Central memory CD8-positive, alpha-beta T cell (primary cell): ENCODE measurements at regions not wholly inside any gene's neighbourhood (a gene's known extent, or its start where the extent isn't known, plus 50 kb on each side); places are given as distances from the start of the nearest gene placed in this dataset.
"Not testable (repeated sequence)": the region's sequence is repeated elsewhere in the genome, so short reads cannot be mapped to it uniquely, and the experiment has no call there.

Experiments used
- ATAC-seq: fragments of 150-1000 bp; cut with Tn5 transposase; replicated peaks from 2 replicates; pipeline ENCODE4 v1.10.0; 2022; ENCODE audit warnings: mild to moderate bottlenecking, moderate FRiP score, moderate number of reproducible peaks; ENCODE audit not compliant: poor library complexity, severe bottlenecking; ENCODE audit errors: extremely low read depth
- DNase-seq, 2 donors: peaks; one replicate each; pipeline ENCODE4 v3.0.0; 2021; ENCODE audit warnings: low spot score in 2 of 2
- H3K27ac Mint-ChIP-seq: one replicate; pipeline ENCODE4 v1.8.0; 2022; ENCODE audit warnings: low read depth, mild to moderate bottlenecking, moderate library complexity, mixed read lengths
- H3K27me3 Mint-ChIP-seq: one replicate; pipeline ENCODE4 v1.8.0; 2022; ENCODE audit warnings: mixed read lengths
- H3K36me3 Mint-ChIP-seq: one replicate; pipeline ENCODE4 v1.8.0; 2022; ENCODE audit warnings: mild to moderate bottlenecking, moderate library complexity, mixed read lengths; ENCODE audit not compliant: insufficient read depth
- H3K4me1 Mint-ChIP-seq: one replicate; pipeline ENCODE4 v1.8.0; 2022; ENCODE audit warnings: mixed read lengths
- H3K4me3 Mint-ChIP-seq: one replicate; pipeline ENCODE4 v1.8.0; 2022; ENCODE audit warnings: mild to moderate bottlenecking, moderate library complexity, mixed read lengths
- H3K9me3 Mint-ChIP-seq: one replicate; pipeline ENCODE4 v1.8.0; 2022; ENCODE audit warnings: mixed read lengths

- H3K4me3 Mint-ChIP-seq, result no peak overlapping the region
- H3K4me1 Mint-ChIP-seq, result no peaks in the 10 kb centered on the region
- peaks cover 28% of the 10 kb centered on the region for H3K9me3 Mint-ChIP-seq
- no peaks in the 10 kb centered on the region for H3K27me3 Mint-ChIP-seq
- no peaks in the 10 kb centered on the region for H3K36me3 Mint-ChIP-seq
- H3K27ac Mint-ChIP-seq, result no peak overlapping the region
- DNase-seq (no peak), ATAC-seq (no peak)
Observed at GRCh38 chr6:48511378-48511777, 400.4 kb upstream of the PTCHD4 start.

- Mint-ChIP-seq H3K36me3 (no peaks in the 10 kb centered on the region), H3K27ac (no peak overlapping the region), H3K9me3 (peaks cover 15% of the 10 kb centered on the region), H3K4me1 (no peaks in the 10 kb centered on the region), H3K27me3 (no peaks in the 10 kb centered on the region), H3K4me3 (no peak overlapping the region)
- DNase-seq, result no peak
- no peak for ATAC-seq
Observed at GRCh38 chr6:48505621-48506020, 394.6 kb upstream of the PTCHD4 start.

- not testable (repeated sequence) for H3K27ac Mint-ChIP-seq, DNase-seq, H3K27me3 Mint-ChIP-seq, ATAC-seq, H3K36me3 Mint-ChIP-seq, H3K4me3 Mint-ChIP-seq, H3K4me1 Mint-ChIP-seq
- H3K9me3 Mint-ChIP-seq, result peaks cover 16% of the 10 kb centered on the region
Observed at GRCh38 chr6:48493432-48493831, 382.4 kb upstream of the PTCHD4 start.

- ATAC-seq (no peak), DNase-seq (no peak)
- H3K9me3 Mint-ChIP-seq, result peaks cover 23% of the 10 kb centered on the region
- H3K4me3 Mint-ChIP-seq, result no peak overlapping the region
- H3K27me3 Mint-ChIP-seq, result no peaks in the 10 kb centered on the region
- peaks cover 2% of the 10 kb centered on the region for H3K36me3 Mint-ChIP-seq
- no peak overlapping the region for H3K27ac Mint-ChIP-seq
- H3K4me1 Mint-ChIP-seq, result no peaks in the 10 kb centered on the region
Observed at GRCh38 chr6:48490658-48491057, 379.7 kb upstream of the PTCHD4 start.

- no peak for DNase-seq
- Mint-ChIP-seq H3K4me1 (no peaks in the 10 kb centered on the region), H3K4me3 (no peak overlapping the region), H3K27ac (no peak overlapping the region), H3K9me3 (peaks cover 34% of the 10 kb centered on the region), H3K36me3 (peaks cover 1% of the 10 kb centered on the region), H3K27me3 (no peaks in the 10 kb centered on the region)
- no peak for ATAC-seq
Observed at GRCh38 chr6:48486876-48487275, 375.9 kb upstream of the PTCHD4 start.

- Mint-ChIP-seq H3K4me1 (no peaks in the 10 kb centered on the region), H3K9me3 (peaks cover 30% of the 10 kb centered on the region), H3K27ac (no peak overlapping the region), H3K36me3 (no peaks in the 10 kb centered on the region), H3K4me3 (no peak overlapping the region), H3K27me3 (no peaks in the 10 kb centered on the region)
- DNase-seq (no peak), ATAC-seq (no peak)
Observed at GRCh38 chr6:48486373-48486772, 375.4 kb upstream of the PTCHD4 start.

- H3K4me1 Mint-ChIP-seq, result no peaks in the 10 kb centered on the region
- H3K27ac Mint-ChIP-seq, result no peak overlapping the region
- peaks cover 1% of the 10 kb centered on the region for H3K36me3 Mint-ChIP-seq
- no peaks in the 10 kb centered on the region for H3K27me3 Mint-ChIP-seq
- H3K4me3 Mint-ChIP-seq, result no peak overlapping the region
- peaks cover 30% of the 10 kb centered on the region for H3K9me3 Mint-ChIP-seq
- ATAC-seq (no peak), DNase-seq (no peak)
Observed at GRCh38 chr6:48476257-48476656, 365.3 kb upstream of the PTCHD4 start.

- H3K9me3 Mint-ChIP-seq, result peaks cover 31% of the 10 kb centered on the region
- H3K27me3 Mint-ChIP-seq, result no peaks in the 10 kb centered on the region
- peaks cover 1% of the 10 kb centered on the region for H3K36me3 Mint-ChIP-seq
- H3K27ac Mint-ChIP-seq, result no peak overlapping the region
- no peaks in the 10 kb centered on the region for H3K4me1 Mint-ChIP-seq
- no peak overlapping the region for H3K4me3 Mint-ChIP-seq
- DNase-seq, result no peak
- ATAC-seq, result no peak
Observed at GRCh38 chr6:48475275-48475674, 364.3 kb upstream of the PTCHD4 start.

- no peak for ATAC-seq
- peaks cover 1% of the 10 kb centered on the region for H3K36me3 Mint-ChIP-seq
- H3K27ac Mint-ChIP-seq, result no peak overlapping the region
Observed at GRCh38 chr6:48474830-48475229, 363.8 kb upstream of the PTCHD4 start.

GRCh38 chr6:48474136-48474535, 363.1 kb upstream of the PTCHD4 start:
- H3K9me3 Mint-ChIP-seq, result peaks cover 31% of the 10 kb centered on the region
- DNase-seq (no peak), ATAC-seq (no peak)
- peaks cover 1% of the 10 kb centered on the region for H3K36me3 Mint-ChIP-seq
- H3K4me1 Mint-ChIP-seq, result no peaks in the 10 kb centered on the region
- no peak overlapping the region for H3K27ac Mint-ChIP-seq
- no peak overlapping the region for H3K4me3 Mint-ChIP-seq
- H3K27me3 Mint-ChIP-seq, result no peaks in the 10 kb centered on the region

More at GRCh38 chr6:48474830-48475229, 363.8 kb upstream of the PTCHD4 start:
- no peaks in the 10 kb centered on the region for H3K27me3 Mint-ChIP-seq
- H3K9me3 Mint-ChIP-seq, result peaks cover 31% of the 10 kb centered on the region
- H3K4me1 Mint-ChIP-seq, result no peaks in the 10 kb centered on the region
- no peak overlapping the region for H3K4me3 Mint-ChIP-seq
- DNase-seq, result no peak

GRCh38 chr6:48472535-48472934, 361.5 kb upstream of the PTCHD4 start:
- Mint-ChIP-seq H3K4me3 (no peak overlapping the region), H3K4me1 (no peaks in the 10 kb centered on the region), H3K36me3 (no peaks in the 10 kb centered on the region), H3K27me3 (no peaks in the 10 kb centered on the region), H3K9me3 (peaks cover 21% of the 10 kb centered on the region), H3K27ac (no peak overlapping the region)
- ATAC-seq (no peak), DNase-seq (no peak)

GRCh38 chr6:48472091-48472490, 361.1 kb upstream of the PTCHD4 start:
- ATAC-seq, result no peak

GRCh38 chr6:48471326-48471725, 360.3 kb upstream of the PTCHD4 start:
- Mint-ChIP-seq H3K27me3 (no peaks in the 10 kb centered on the region), H3K4me1 (no peaks in the 10 kb centered on the region), H3K27ac (no peak overlapping the region), H3K9me3 (peaks cover 15% of the 10 kb centered on the region), H3K4me3 (no peak overlapping the region), H3K36me3 (no peaks in the 10 kb centered on the region)
- ATAC-seq (no peak), DNase-seq (no peak)

More at GRCh38 chr6:48472091-48472490, 361.1 kb upstream of the PTCHD4 start:
- no peak overlapping the region for H3K27ac Mint-ChIP-seq
- no peaks in the 10 kb centered on the region for H3K4me1 Mint-ChIP-seq
- no peaks in the 10 kb centered on the region for H3K27me3 Mint-ChIP-seq
- H3K9me3 Mint-ChIP-seq, result peaks cover 19% of the 10 kb centered on the region
- no peaks in the 10 kb centered on the region for H3K36me3 Mint-ChIP-seq
- H3K4me3 Mint-ChIP-seq, result no peak overlapping the region
- DNase-seq, result no peak

- Mint-ChIP-seq H3K9me3 (peaks cover 20% of the 10 kb centered on the region), H3K27ac (no peak overlapping the region), H3K4me1 (no peaks in the 10 kb centered on the region), H3K36me3 (no peaks in the 10 kb centered on the region), H3K4me3 (no peak overlapping the region), H3K27me3 (no peaks in the 10 kb centered on the region)
- DNase-seq (no peak), ATAC-seq (no peak)
Observed at GRCh38 chr6:48449002-48449401, 338.0 kb upstream of the PTCHD4 start.
